ENCODE measurements at regions not wholly inside any gene's neighbourhood (a gene's known extent, or its start where the extent isn't known, plus 50 kb on each side); places are given as distances from the start of the nearest gene placed in this dataset.

DNA sequence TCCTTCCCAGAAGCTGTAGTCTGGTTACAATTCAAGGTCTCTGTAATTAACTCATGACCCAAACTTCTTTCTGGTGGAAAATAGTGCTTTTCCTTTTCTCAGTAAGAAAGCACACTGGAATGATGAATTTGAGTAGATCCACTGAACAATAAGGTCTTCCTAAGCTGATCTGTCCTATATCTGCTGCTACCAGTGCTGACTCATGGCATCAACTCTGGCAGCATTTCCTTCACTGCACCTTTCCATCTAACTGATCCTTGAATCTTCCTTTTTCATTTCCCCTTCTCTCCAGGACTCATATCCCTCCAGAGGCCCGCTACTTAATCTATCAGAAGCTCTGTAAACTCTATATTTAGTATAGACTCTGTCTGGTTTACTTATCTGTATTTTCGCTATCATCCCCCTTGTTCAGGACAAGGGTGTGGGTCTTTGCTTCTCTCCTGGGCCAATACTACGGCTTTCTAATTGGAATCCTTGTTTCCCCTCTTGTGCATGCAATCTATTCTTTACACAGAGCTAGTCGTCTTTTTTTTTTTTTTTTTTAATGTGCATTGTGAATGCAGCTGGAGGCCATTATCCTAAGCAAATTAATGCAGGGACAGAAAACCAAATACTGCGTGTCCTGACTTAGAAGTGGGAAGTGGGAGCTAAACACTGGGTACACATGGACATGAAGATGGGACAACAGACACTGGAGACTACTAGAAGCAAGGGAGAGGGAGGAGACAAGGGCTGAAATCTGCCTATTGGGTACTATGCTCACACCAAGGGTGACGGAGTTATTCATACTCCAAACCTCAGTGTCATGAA, 192.2 kb upstream of the RPS23 start:
- Histone ChIP-seq H2AFZ (replicated peaks) (no peak overlapping the region), H3K36me3 (no peaks in the 10 kb centered on the region), H3K79me2 (ENCODE audit: low read depth) (no peaks in the 10 kb centered on the region), H3K27me3 (no peaks in the 10 kb centered on the region), H3K4me1 (no peaks in the 10 kb centered on the region), H3K27ac (no peak overlapping the region), H3K9me3 (ENCODE audit: low read depth) (no peaks in the 10 kb centered on the region), H3K4me2 (no peak overlapping the region), H3F3A (ENCODE audit: low read depth) (peaks cover 10% of the 10 kb centered on the region), H3K9ac (no peak overlapping the region), H3K4me3 (no peak overlapping the region), H4K20me1 (ENCODE audit: low read depth) (no peaks in the 10 kb centered on the region)
- H3K27me3 Mint-ChIP-seq (ENCODE audit: insufficient read depth, low read depth): no peaks in the 10 kb centered on the region
- no peaks in the 10 kb centered on the region for H3K36me3 Mint-ChIP-seq
- no peak overlapping the region for H3K27ac Mint-ChIP-seq
- H3K9me3 Mint-ChIP-seq: no peaks in the 10 kb centered on the region
- DNase-seq (ENCODE audit: low spot score): no peak
- TF ChIP-seq EZH2 (IDR thresholded peaks at IDR 0.05) (no peak), CTCF (IDR thresholded peaks at IDR 0.05) (no peak), EZH2phosphoT487 (IDR thresholded peaks at IDR 0.05) (no peak)
- H3K4me3 Mint-ChIP-seq: no peak overlapping the region
- H3K4me1 Mint-ChIP-seq: peaks cover 3% of the 10 kb centered on the region

DNA sequence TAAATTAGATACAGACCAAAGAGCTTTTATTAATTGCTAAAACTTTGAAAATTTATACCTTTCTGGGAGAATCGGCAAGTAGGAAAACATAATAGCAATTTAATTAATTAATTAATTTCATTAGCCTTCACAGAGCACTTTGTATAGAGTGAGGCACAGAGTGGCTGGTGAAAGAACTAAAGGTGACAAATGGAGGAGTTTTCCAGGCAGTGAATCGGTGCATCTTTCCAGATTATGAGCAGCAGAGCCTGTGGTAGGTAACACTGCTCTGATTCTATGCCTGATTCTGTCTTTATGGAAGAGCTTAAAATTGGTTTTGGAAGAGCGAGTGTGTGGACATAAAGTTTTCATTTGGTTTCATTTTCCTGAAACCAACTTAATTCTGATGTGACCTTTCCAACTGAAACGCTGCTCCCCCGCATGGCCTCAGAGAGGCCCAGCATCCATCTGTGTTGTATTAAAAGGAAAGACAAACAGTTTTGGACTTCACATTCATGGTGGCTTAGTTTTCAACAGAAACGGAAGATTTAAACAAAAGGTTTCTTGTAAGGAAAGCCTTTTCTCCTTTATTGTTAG, 188.9 kb upstream of the RPS23 start:
- no peaks in the 10 kb centered on the region for H4K20me1 ChIP-seq (ENCODE audit: low read depth)
- H3F3A ChIP-seq (ENCODE audit: low read depth): peaks cover 10% of the 10 kb centered on the region
- no peak overlapping the region for H3K4me2 ChIP-seq
- Mint-ChIP-seq H3K4me1 (peaks cover 3% of the 10 kb centered on the region), H3K4me3 (no peak overlapping the region), H3K9me3 (peaks cover 6% of the 10 kb centered on the region), H3K27ac (no peak overlapping the region), H3K36me3 (no peaks in the 10 kb centered on the region), H3K27me3 (ENCODE audit: insufficient read depth, low read depth) (no peaks in the 10 kb centered on the region)
- H3K27ac ChIP-seq: no peak overlapping the region
- no peaks in the 10 kb centered on the region for H3K4me1 ChIP-seq
- peak overlapping the region; percentile 18 for H2AFZ ChIP-seq (replicated peaks)
- no peak for TF ChIP-seq EZH2 (IDR thresholded peaks at IDR 0.05)
- TF ChIP-seq CTCF (IDR thresholded peaks at IDR 0.05): no peak
- TF ChIP-seq EZH2phosphoT487 (IDR thresholded peaks at IDR 0.05): no peak
- H3K27me3 ChIP-seq: no peaks in the 10 kb centered on the region
- no peaks in the 10 kb centered on the region for H3K79me2 ChIP-seq (ENCODE audit: low read depth)
- H3K9ac ChIP-seq: no peak overlapping the region
- peaks cover 8% of the 10 kb centered on the region for H3K9me3 ChIP-seq (ENCODE audit: low read depth)
- no peak overlapping the region for H3K4me3 ChIP-seq
- DNase-seq (ENCODE audit: low spot score): no peak
- no peaks in the 10 kb centered on the region for H3K36me3 ChIP-seq

GRCh38 chr5:82465235-82465634, 187.1 kb upstream of the RPS23 start:
- no peaks in the 10 kb centered on the region for H3K27me3 ChIP-seq
- H3K4me1 ChIP-seq: no peaks in the 10 kb centered on the region
- no peak overlapping the region for H2AFZ ChIP-seq (replicated peaks)
- peaks cover 8% of the 10 kb centered on the region for H3K9me3 ChIP-seq (ENCODE audit: low read depth)
- no peak overlapping the region for H3K4me2 ChIP-seq
- H3K4me3 ChIP-seq: no peak overlapping the region
- Mint-ChIP-seq H3K4me1 (peaks cover 3% of the 10 kb centered on the region), H3K27me3 (ENCODE audit: insufficient read depth, low read depth) (no peaks in the 10 kb centered on the region), H3K4me3 (no peak overlapping the region), H3K9me3 (peaks cover 6% of the 10 kb centered on the region), H3K36me3 (no peaks in the 10 kb centered on the region), H3K27ac (no peak overlapping the region)
- DNase-seq (ENCODE audit: low spot score): no peak
- no peak for TF ChIP-seq CTCF (IDR thresholded peaks at IDR 0.05)
- no peak for TF ChIP-seq EZH2phosphoT487 (IDR thresholded peaks at IDR 0.05)
- TF ChIP-seq EZH2 (IDR thresholded peaks at IDR 0.05): no peak
- no peak overlapping the region for H3K27ac ChIP-seq
- no peaks in the 10 kb centered on the region for H4K20me1 ChIP-seq (ENCODE audit: low read depth)
- no peaks in the 10 kb centered on the region for H3K79me2 ChIP-seq (ENCODE audit: low read depth)
- H3K9ac ChIP-seq: no peak overlapping the region
- H3K36me3 ChIP-seq: no peaks in the 10 kb centered on the region
- H3F3A ChIP-seq (ENCODE audit: low read depth): peaks cover 10% of the 10 kb centered on the region
